ENCODE measurements at regions not wholly inside any gene's neighbourhood (a gene's known extent, or its start where the extent isn't known, plus 50 kb on each side); places are given as distances from the start of the nearest gene placed in this dataset.

GRCh38 chr2:20132990-20133535 is 81.6 kb upstream of the LAPTM4A start:
- TF ChIP-seq, protein P1, sequence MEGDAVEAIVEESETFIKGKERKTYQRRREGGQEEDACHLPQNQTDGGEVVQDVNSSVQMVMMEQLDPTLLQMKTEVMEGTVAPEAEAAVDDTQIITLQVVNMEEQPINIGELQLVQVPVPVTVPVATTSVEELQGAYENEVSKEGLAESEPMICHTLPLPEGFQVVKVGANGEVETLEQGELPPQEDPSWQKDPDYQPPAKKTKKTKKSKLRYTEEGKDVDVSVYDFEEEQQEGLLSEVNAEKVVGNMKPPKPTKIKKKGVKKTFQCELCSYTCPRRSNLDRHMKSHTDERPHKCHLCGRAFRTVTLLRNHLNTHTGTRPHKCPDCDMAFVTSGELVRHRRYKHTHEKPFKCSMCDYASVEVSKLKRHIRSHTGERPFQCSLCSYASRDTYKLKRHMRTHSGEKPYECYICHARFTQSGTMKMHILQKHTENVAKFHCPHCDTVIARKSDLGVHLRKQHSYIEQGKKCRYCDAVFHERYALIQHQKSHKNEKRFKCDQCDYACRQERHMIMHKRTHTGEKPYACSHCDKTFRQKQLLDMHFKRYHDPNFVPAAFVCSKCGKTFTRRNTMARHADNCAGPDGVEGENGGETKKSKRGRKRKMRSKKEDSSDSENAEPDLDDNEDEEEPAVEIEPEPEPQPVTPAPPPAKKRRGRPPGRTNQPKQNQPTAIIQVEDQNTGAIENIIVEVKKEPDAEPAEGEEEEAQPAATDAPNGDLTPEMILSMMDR (IDR thresholded peaks at IDR 0.05; ENCODE audit: insufficient read depth, missing control alignments), result no peak
- DNase-seq (ENCODE audit: insufficient read length, low spot score) (no peak), FAIRE-seq (no peak)

- FAIRE-seq (no peak), DNase-seq (ENCODE audit: insufficient read length, low spot score) (no peak)
- TF ChIP-seq, protein P1 (IDR thresholded peaks at IDR 0.05; ENCODE audit: insufficient read depth, missing control alignments), result no peak
These were observed 79.6 kb upstream of the LAPTM4A start for GRCh38 chr2:20130821-20131645.

DNA sequence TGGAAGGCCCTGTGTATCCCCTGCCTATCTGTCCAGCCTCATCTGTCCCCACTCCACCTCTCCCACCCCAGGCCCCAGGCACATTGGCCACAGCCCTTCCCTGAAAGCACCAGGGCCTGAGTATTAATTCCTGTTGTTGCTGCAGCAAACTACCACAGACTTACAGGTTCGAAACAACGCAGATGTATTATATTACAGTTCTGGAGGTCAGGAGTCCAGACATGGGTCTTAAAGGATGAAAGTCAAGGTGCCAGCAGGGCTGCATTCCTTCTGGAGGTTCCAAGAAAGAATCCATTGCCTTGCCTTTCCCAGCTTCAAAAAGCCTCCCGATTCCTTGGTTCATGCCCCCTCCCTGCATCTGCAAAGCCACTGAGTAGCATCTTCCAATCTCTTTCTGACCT is 78.7 kb upstream of the LAPTM4A start:
- no peak for FAIRE-seq
- no peak for DNase-seq (ENCODE audit: insufficient read length, low spot score)
- TF ChIP-seq, protein P1 (IDR thresholded peaks at IDR 0.05; ENCODE audit: insufficient read depth, missing control alignments), result no peak

DNA sequence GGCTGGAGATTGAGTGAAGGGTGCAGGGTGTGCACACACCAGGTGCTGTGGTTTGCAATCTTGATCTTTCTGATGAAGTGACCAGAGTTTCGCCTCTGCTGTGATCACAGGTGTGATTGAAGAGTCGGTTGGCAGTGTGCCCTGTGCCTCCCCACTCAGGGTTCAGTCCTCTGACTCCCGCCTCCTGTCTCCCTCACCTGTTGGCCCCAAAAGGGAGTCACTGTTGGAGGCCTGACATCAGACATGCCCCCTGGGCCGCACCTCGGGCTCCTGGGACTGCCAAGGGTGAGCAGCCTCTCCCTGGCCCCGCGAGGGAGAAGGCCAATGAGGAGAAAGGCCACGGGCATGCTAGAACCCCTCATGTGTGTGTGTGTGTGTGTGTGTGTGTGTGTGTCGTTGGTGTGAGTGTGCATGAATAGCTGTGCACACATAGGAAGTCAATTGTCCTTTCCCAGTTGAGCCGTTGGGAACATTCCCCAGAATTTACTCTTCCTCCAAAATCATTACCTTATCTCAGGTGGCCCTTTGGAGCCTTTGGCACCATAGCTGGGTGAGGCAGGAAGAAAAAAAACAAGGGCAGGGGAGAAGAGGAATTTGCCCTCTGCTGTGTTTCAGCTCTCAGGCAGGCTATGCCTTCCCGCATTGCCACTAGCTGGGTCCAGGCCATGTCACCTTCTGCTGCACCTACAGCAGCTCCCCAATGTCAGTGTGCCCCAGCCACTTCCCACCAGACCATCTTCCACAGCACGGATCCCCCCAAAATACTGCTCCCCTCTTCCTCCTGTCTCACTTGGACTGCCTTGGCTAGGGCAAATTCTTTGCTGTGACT is 78.1 kb upstream of the LAPTM4A start:
- DNase-seq (ENCODE audit: insufficient read length, low spot score), result no peak
- no peak for FAIRE-seq
- TF ChIP-seq, protein P1 (IDR thresholded peaks at IDR 0.05; ENCODE audit: insufficient read depth, missing control alignments), result no peak

DNA sequence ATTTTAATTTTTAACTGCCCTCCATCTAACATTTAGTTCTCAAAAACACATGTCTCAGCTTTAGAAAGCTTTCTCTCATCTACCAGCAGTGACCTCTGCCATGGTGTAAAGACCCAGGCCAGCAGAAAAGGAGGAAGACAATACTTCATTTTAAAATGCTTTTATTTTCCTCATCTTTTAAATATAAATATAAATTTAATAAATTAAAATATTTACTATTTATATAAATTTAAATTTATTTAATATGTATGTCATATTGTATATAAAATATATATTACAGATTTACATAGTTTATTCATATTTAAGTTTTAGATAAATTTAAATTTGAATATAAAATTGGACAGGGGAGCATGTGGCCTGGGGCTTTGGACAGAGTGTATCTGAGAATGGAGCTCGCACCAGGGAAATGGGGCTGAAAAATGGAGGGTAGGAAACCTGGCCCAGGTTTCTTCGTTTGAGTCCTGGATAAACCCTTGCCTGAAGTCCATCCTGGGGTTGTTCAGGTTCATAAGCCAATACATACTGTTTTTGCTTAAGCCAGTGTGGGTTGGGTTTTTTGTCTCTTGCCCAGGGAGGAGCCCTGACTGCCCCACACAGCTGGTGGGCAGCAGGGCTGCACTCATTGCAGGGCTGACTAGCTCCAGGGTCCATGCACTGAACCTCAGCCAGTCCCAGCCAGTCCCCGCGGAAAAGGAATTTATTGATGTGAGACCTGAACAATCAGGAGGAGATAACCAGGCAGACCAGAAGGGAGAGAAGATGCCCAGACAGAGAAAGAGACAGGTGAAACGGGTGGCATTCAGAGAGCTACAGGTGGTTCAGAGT is 77.3 kb upstream of the LAPTM4A start:
- TF ChIP-seq, protein P1 (IDR thresholded peaks at IDR 0.05; ENCODE audit: insufficient read depth, missing control alignments), result no peak
- DNase-seq (ENCODE audit: insufficient read length, low spot score) (no peak), FAIRE-seq (no peak)

GRCh38 chr2:20126469-20126868 is 75.0 kb upstream of the LAPTM4A start:
- FAIRE-seq, result no peak
- TF ChIP-seq, protein P1 (IDR thresholded peaks at IDR 0.05; ENCODE audit: insufficient read depth, missing control alignments), result no peak
- no peak for DNase-seq (ENCODE audit: insufficient read length, low spot score)

All from D721Med (cell line).